ENCODE measurements at regions not wholly inside any gene's neighbourhood (a gene's known extent, or its start where the extent isn't known, plus 50 kb on each side); places are given as distances from the start of the nearest gene placed in this dataset.

DNA sequence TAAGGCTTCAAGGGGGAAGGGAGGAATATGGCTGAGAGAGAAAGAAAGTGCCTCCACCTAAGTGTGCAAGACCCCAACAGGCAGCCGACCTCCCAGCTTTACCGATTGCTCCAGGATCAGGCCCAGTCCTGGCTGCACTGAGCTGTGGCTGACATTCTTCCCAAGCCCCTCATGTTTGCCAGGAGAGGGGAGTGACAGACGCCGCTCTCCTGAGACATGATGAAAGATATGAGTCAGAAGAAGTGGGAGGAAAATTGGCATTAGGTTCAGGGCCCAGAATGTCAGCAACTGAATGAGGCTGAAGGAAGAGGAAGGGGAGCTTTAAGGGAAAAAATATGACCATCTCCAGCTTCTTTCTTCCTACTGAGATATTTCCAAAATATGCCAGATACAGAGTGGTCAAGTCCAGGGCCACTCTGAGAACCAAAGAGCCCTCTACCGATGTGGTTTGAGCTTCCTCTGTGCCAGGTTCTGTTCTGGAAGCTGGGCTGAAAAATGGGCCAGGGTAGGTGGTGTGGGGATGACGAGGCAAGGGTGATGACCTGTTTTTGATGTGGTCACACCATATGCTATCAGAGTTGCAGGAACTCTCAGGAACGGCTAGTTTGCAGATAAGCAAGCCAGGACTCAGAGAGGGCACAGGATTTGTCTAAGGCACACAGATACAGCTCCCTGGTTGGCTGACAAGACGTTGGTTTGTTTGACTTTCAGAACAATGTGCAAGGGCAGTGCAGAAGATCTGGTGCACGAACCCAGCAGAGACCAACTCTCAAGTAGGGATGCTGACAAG is 176.7 kb downstream of the SOX9 start:
- no peak for DNase-seq (ENCODE audit: low read depth in 1 of 2, low spot score in 1 of 2)

DNA sequence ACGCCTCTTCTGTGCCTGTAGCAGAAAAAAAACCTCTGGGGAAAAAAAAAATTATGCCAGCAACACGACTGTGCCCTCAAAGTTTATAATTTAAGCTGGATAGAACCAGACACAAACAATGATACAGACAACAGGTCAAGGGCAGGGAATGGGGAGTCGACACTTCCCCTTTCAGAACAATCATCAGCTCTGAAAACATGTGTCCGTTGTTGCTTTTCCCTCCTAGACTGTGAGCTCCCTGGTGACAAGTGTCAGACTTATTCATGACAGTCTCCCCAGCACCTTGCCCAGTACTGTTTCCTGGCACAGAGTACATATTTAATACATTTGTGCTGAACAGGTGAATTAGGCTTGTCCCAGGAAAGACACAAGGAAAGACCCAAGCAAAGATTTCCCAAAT is 178.3 kb downstream of the SOX9 start:
- no peak for DNase-seq (ENCODE audit: low read depth in 1 of 2, low spot score in 1 of 2)

DNA sequence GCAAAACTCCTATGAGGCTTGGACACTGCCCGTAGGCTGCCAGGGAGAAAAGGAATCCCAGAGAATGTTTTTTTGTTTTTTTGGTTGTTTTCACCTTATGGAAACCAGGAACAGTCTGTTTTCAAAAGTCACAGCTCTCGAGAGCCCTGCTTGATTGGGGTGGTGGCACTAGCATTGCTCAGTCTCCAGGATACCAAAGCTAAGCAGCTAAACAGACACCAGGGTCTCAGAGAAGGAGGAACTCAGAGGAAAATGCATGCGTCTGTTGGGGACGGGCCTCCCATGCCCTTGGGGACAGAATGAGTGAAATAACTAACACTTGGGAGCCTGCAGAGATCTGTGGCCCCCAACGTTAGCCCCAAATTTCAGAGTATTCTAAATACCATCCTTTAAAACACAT is 178.8 kb downstream of the SOX9 start:
- no peak for DNase-seq (ENCODE audit: low read depth in 1 of 2, low spot score in 1 of 2)

DNA sequence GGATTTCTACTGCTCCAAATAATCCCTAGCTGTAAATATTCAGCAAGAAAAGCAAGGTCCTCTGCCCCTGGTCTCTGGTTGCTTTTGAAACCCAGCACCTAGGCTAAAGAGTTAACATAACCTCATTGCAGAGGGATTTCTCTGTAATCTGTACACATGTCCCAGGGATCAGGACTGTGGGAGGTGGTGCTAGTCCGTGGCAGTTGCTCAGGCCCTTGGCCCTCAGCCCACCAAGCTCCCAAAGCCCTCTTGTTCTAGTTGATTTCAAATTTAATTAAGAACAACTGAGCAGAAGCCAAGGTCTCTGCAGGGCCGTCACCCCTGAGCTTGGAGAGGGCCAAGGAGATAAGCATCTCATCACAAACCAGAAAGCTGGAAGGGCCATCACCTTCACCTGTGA is 181.1 kb downstream of the SOX9 start:
- DNase-seq (ENCODE audit: low read depth in 1 of 2, low spot score in 1 of 2) = no peak

DNA sequence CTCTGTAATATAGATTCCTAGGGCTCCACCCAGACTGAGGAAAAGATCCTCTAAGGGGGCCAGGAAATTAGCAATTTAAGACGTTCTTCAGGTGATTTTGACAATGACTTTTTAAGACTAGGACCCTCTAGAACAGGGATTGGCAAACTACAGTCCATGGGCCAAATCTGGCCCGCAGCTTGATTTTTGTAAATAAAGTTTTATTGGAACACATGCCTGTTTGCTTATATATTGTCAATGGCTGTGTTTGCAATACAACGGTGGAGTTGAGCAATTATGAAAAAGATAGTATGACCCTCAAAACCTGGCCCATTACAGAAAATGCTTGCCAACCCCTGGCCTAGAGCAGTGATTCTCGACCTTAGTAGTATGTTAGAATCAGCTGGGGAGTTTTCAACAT is 181.9 kb downstream of the SOX9 start:
- no peak for DNase-seq (ENCODE audit: low read depth in 1 of 2, low spot score in 1 of 2)

DNA sequence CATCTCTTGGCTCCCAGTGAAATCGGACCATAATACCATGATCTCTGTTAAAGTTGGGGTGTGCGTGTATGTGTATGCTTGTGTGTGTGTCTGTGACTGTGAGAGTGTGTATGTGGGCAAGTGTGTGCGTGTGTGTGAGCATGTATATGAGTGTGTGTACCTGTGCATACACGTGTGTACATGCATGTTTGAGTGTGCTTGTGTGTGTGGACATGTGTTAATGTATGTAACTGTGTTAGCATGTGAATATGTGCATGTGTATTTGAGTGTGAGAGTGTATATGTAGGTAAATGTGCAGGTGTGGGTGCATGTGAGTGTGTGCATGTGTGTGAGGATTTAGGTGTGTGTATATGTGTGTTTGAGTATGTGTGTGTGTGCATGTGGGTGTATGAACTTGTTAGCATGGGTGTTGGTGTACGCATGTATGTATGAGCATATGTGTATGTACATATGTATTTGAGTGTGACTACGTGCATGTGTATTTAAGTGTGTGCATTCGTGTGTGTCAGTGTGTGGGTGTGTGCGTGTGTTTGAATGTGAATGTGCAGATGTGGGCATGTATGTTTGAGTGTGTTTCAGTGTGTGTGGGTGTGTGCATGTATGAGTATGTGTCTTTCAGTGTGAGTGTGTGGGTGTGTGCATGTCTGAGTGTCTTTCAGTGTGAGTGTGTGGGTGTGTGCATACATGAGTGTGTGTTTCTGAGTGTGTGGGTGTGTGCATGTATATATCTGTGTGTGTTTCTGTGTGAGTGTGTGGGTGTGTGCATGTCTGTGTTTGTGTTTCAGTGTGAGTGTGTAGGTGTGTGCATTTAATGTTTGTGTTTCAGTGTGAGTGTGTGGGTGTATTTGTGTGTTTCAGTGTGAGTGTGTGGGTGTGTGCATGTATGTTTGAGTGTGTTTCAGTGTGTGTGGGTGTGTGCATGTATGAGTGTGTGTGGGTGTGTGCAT is 183.2 kb downstream of the SOX9 start:
- DNase-seq (ENCODE audit: low read depth in 1 of 2, low spot score in 1 of 2) = no peak

DNA sequence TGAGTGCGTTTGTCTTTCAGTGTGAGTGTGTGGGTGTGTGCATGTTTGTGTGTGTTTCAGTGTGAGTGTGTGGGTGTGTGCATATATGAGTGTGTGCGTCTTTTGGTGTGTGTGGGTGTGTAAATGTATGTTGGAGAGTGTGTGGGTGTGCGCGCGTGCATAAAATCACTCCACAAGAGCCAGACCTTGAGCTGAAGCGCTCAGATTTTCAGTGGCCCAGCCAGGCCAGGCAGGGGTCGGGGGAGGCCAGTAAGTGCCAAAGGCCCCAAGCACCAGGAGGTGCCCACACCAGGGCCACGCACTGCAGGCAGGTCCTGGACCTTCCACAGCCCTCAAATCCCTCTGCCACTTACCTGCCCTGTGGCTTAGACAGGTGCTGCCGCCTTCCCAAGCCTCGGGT is 184.0 kb downstream of the SOX9 start:
- DNase-seq (ENCODE audit: low read depth in 1 of 2, low spot score in 1 of 2) = no peak

DNA sequence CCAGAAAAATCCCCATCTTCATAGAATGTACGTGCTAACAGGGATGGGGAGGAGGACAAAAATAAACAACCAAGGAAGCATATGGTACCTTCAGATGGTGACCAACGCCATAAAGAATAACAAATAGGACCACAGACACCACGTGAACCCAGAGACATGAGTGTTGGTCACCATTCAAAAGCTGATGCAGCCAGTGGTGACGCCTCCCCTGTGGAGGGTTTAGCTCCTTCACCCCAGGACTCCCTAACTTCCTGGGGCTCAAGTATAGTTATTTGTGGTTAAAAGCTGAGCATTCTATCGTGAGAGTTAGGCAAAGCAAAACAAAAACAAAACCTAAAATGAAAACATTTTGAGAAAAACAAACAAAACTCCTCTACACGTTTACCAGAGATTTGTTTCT is 184.7 kb downstream of the SOX9 start:
- no peak for DNase-seq (ENCODE audit: low read depth in 1 of 2, low spot score in 1 of 2)

DNA sequence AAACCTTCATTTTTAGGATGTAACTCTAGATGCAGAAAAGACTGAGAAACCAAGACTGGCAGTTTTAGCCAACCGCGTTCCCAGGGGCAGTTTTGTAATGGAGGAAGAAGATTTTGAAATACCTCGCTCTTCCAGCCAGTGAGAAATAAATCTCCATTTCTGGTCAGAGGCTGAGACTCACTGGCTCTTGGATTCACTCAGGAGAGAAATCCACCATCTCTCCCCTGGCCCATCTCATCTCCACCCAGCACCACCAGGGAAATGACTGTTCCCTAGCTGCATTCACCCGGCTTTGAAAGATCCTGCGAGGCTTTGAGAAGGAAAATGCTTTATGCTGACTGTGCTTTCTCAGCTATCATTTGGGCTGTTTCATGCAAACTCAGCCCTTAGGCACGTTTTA is 185.2 kb downstream of the SOX9 start:
- no peak for DNase-seq (ENCODE audit: low read depth in 1 of 2, low spot score in 1 of 2)

DNA sequence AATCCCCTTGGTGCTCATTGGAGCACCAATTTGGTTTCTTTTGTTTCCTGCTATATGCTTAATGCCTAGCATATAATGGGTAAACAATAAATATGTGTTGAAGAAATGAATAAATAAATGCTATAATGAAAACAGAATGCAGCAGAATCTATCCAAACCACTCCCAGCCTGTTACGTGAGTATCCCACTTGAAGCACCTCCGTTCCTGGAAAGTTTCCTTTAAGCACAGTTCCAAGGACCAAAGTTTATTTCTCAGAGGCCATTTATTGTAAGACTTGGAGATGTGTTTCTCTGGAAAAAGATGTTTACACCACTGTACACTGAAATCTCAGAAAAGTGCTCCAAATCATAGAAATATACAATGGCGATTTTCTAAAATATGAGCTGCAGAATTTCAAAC is 187.0 kb downstream of the SOX9 start:
- DNase-seq (ENCODE audit: low read depth in 1 of 2, low spot score in 1 of 2) = no peak

DNA sequence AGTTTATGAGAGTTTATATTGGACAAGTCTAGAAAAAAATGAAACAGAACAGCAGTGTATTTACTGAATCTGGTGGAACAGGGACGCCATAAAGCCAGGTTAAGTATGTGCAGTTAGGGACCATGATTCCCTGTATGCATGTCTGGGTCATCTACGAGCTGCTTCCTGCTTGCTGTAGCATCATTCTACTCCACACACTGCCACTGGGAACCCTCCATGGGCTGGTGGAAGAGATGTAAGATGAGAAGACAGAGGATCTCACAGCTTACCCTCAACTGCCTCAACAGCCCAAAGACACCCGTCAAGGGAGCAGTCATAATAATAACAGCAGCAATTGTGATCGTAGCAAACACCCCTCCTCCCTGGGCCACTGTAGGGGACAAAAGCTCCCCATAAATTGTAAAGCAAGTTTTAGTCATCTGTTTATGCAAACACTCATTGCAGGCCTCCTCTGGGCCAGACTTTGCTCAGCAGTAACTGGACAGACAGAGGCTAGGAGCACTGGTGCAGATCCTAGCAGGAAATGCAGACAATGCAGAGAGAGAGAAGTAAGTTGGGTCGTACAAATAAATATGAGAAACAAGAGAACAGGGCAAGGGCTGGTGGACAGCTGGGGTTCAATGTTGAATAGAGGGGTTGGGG is 188.0 kb downstream of the SOX9 start:
- DNase-seq (ENCODE audit: low read depth in 1 of 2, low spot score in 1 of 2) = no peak

DNA sequence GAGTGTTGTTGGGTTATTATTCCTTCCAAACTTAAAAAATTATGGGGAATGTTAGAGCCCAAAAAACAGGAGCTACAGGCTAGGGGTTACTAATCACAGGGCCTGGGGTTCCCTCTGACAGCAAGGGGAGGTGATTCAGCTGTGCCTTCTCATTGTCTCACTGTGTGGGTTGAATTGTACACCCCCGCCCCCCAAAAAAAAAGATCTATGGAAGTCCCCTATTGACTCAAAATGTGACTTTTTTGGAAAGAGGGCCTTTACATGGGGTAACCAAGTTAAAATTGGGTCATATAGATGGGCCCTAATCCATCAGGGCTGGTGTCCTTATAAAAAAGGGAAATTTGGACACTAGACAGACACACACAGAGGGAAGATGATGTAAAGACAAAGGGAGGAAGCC is 190.2 kb downstream of the SOX9 start:
- DNase-seq (ENCODE audit: low read depth in 1 of 2, low spot score in 1 of 2) = no peak

DNA sequence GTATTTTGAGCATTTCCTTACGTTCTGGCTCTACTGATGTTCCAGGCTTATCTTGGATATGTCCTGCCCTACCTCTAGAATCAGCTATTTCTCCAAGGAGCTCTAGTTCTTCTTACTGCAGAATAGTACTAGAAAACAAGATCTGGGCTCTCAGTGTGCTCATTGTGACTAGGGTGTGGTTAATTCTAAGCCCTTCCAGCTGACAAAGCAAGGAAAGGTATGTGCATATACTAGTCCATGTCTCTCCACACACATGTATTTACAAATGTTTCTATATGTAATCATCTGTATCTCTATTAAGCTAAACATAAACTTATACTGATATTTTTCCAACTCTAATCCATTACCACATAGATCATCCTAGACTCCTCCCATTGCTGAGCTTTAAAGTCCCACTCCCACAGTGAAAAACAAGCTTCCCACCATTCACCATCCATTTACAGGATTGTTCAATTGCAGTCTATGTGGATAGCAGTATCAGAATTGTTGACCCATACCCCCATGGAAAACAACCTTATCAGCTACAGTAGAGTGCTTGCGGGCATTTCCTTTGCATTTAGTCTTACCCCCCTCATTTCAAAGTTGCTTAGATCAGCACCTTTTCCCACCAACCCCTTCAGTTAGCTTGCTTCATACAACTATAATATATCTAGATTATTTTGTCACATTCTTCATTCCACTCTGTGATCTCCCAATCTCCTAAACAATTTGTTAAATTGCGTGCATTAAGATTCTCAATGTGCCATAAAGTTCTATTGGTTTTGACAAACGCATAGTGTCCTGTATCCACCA is 194.5 kb downstream of the SOX9 start:
- no peak for DNase-seq (ENCODE audit: low read depth in 1 of 2, low spot score in 1 of 2)

DNA sequence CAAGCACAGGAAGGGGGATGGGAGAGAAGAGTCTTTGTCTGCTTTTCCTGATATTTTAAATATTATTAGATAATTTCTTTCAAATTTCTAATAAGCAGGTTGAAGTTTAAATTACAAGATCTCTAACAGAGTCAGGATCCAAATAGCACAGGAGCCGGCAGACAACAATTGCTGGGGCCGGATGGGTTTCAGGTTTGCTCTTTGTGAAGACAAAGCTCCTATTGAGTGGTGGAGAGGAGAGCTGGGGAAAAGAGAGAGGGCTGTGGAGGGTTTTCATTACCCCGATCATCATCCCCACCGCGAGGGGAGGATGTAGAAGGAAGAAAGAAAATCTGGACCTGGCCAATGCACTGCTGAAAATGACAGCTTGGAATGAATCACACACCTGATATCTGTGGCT is 197.3 kb downstream of the SOX9 start:
- no peak for DNase-seq (ENCODE audit: low read depth in 1 of 2, low spot score in 1 of 2)

DNA sequence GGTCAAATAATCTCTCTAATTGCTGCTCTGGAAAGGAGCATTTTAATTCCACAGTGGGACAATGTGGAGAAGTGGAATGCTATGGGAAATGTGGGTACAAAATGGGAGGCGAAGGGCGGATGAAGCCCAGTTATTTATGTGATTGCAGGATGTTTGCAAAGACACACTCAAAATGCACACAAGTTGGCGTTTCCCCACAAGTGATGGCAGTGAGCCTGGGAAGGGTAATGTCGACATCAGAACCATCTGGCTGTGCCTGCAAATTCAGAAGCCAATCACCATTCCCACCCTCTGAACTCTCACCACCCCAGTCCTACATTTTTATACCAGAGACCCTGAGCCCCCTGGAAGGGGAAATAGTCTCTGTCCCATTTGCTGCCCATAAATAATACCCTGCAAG is 201.1 kb downstream of the SOX9 start:
- no peak for DNase-seq (ENCODE audit: low read depth in 1 of 2, low spot score in 1 of 2)

DNA sequence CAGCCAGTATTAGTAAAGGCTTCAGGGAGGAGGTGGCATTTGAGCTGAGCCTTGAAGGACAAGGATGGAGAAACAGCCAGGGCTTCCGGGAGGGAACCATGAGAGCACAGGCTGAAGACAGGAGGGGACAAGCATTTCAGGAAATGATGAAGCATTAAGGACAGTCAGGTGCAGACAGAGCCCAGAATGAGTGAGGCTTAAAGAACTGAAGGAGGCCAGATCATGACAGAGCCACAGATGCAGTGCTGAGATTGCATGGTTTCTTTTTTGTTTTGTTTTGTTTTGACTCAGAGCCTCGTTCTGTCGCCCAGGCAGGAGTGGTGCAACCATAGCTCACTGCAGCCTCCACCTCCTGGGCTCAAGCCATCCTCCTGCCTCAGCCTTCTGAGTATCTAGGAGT is 211.5 kb downstream of the SOX9 start:
- no peak for DNase-seq (ENCODE audit: low read depth in 1 of 2, low spot score in 1 of 2)

DNA sequence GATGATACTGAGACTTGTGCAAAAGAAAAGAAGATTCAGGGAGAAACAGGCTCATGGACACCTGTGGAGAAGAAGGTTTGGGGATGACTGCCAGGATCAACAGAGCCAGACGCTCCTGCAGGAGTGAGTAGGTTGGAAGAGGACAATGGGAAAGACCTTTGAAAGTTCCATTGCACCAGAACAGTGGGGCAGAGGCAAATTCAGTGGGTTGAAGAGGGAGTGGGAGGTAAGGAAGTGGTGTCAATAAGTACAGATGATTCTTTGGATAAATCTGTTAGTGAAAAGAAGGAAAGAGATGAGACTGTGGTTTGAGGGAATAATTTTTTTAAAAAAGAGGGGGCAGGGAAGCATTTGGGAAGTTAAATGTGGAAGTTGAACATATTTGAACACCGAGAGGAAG is 212.8 kb downstream of the SOX9 start:
- no peak for DNase-seq (ENCODE audit: low read depth in 1 of 2, low spot score in 1 of 2)

DNA sequence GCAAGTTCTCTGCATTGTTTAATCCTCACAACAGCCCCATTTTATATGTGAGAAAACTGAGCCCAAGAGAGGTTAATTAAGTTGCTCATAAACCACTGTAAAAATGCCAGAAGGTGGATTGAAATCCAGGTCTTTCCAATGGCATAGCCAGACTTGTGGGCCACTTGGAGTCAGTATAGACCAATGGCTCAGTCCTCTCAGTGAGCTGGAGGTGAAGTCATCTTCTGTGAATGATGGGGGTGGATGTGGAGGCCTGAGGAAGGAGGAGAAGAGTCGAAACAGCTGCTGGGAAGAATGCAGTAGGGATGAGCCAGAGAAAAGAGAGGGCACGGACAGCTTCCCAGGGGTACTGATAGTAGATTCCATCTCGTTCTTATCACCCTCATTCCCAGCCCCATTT is 213.4 kb downstream of the SOX9 start:
- DNase-seq (ENCODE audit: low read depth in 1 of 2, low spot score in 1 of 2) = no peak

DNA sequence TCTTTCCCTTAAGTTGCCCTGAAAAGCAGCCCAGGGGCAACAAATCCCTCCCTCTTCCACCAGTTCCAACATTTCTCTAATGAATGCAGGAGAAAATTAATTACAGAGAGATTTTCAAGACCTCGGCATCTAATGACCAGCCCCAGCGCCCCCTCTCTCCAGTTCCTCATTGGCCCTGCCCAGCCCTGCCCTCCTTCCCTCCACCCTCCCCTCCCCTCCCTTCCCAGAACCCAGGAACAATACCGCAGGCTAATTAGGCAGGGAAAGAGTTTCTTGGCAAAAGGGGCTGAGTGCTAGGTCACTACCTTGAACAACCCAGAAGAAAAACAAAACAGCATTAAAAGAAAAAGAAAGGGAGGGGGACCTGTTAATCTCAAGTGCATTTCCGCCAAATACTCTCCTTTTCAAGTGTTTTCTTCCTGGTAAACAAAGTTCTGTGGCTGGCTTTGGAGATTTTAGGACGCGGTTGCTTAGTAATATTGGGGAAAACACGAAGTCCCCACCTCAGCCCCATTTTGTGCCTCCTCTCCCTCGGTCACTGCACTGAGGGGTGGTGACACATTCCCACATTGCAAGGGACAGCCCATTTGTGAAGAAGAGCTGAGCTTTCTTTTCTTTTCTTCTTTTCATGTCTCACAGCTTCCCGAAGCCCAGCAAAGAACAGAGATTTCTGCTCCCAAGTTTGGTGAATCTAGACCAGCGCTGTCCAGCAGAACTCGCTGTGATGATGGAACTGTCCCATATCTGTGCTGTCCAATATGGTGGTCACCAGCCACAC is 215.4 kb downstream of the SOX9 start:
- DNase-seq (ENCODE audit: low read depth in 1 of 2, low spot score in 1 of 2) = no peak

DNA sequence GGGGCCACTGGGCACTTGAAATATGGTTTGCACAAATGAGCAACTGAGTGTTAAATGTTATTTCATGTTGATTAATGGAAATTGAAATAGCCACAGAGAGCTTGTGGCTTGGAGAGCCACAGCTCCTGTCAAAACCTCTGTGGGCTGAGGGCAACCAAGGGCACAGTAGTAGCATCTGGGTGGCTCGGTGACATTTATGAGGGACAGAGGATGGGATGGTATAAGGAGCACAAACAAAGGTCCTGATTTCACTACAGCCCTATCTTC is 215.9 kb downstream of the SOX9 start:
- DNase-seq (ENCODE audit: low read depth in 1 of 2, low spot score in 1 of 2) = no peak

DNA sequence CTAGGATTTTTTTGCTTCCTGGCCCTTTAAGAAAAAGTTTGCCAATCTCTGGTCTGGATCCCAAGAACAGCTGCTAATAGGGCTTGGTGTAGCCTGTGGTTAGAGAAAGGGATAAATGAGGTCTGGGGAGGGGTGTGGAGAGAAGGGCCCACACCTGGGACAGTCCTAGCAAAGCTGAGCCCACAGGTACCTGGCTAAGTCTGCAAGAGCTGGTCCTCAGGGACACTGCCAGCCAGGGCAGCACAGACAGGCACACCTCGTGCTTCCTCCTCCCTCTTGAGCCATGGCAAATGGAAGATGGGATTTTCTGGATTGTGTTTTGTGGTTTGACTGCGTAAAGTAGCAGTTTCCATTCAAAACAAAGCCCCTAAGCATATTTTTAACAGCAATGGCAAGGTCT is 217.5 kb downstream of the SOX9 start:
- DNase-seq (ENCODE audit: low read depth in 1 of 2, low spot score in 1 of 2) = no peak

Data from stimulated activated CD4-positive, alpha-beta T cell treated with anti-CD3 and anti-CD28 coated beads, Interleukin-15, amount 100 ng/mL, for 1 hour (primary cell).